H1 (cell line): ENCODE measurements at regions not wholly inside any gene's neighbourhood (a gene's known extent, or its start where the extent isn't known, plus 50 kb on each side); places are given as distances from the start of the nearest gene placed in this dataset.

ENCODE experiments used
- CTCF ChIA-PET: fragments of 300-600 bp; sonication (Branson Sonifier 250); formaldehyde crosslinking; loops from one replicate; lab custom pipeline; 2021; ENCODE audit not compliant: partially characterized antibody; lab: Charles Lee
- POLR2A ChIA-PET: fragments of 300-600 bp; sonication (Branson Sonifier 250); formaldehyde crosslinking; loops from one replicate; lab custom pipeline; 2021; ENCODE audit warnings: inconsistent platforms; ENCODE audit not compliant: partially characterized antibody; lab: Charles Lee
- DNase-seq, 2 experiments: peaks; one replicate each; pipeline versions ENCODE4 v3.0.0 to v3.0.0-alpha.2; 2010 to 2022; ENCODE audit warnings: low spot score in 2 of 2, low read depth in 1 of 2, mixed read lengths in 1 of 2
- FAIRE-seq: peaks from 2 replicates; lab custom pipeline; 2011; peaks lifted over from hg19 to GRCh38; lab: Jason Lieb, UNC
- H2AFZ ChIP-seq: 2 replicates; pipeline ENCODE4 v1.8.1; 2012; ENCODE audit warnings: low read length, inconsistent platforms
- H2AK5ac ChIP-seq: 2 replicates; pipeline ENCODE4 v1.6.1; 2013; ENCODE audit warnings: low read depth, low read length
- H2BK120ac ChIP-seq: replicated peaks from 2 replicates; pipeline ENCODE3; 2013; ENCODE audit warnings: low read depth, low read length, inconsistent platforms
- H2BK12ac ChIP-seq: 2 replicates; pipeline ENCODE4 v1.6.1; 2013; ENCODE audit warnings: low read depth, low read length
- H2BK15ac ChIP-seq: 2 replicates; pipeline ENCODE4 v1.6.1; 2013; ENCODE audit warnings: low read length
- H2BK20ac ChIP-seq: 2 replicates; pipeline ENCODE4 v1.6.1; 2013; ENCODE audit warnings: low read length
- H2BK5ac ChIP-seq: 2 replicates; pipeline ENCODE4 v1.6.1; 2013; ENCODE audit warnings: low read depth, low read length
- H3K14ac ChIP-seq: 2 replicates; pipeline ENCODE4 v1.6.1; 2013; ENCODE audit warnings: inconsistent platforms; ENCODE audit not compliant: insufficient read length
- H3K18ac ChIP-seq: 2 replicates; pipeline ENCODE4 v1.6.1; 2013; ENCODE audit warnings: low read length; ENCODE audit errors: extremely low read depth
- H3K23ac ChIP-seq: 2 replicates; pipeline ENCODE4 v1.6.1; 2013; ENCODE audit warnings: inconsistent platforms; ENCODE audit not compliant: insufficient read length
- H3K23me2 ChIP-seq: 2 replicates; pipeline ENCODE4 v1.6.1; 2013; ENCODE audit warnings: low read depth, low read length
- H3K27ac ChIP-seq: 2 replicates; pipeline ENCODE4 v1.6.1; 2011; ENCODE audit warnings: low read depth, low read length, inconsistent platforms
- H3K27me3 ChIP-seq, 4 experiments: replicated peaks in 1 of 4; 1 replicate in 1 of 4; 2 replicates in 3 of 4; pipeline versions ENCODE4 v1.6.1 to v1.8.1; 2011 to 2013; ENCODE audit warnings: low read length in 3 of 4, mild to moderate bottlenecking in 3 of 4, inconsistent platforms in 2 of 4, mixed read lengths in 2 of 4, moderate library complexity in 1 of 4; ENCODE audit not compliant: control insufficient read depth in 3 of 4, insufficient read depth in 3 of 4; ENCODE audit errors: extremely low read depth in 1 of 4
- H3K36me3 ChIP-seq, 4 experiments: 2 replicates each; pipeline versions ENCODE4 v1.6.1 to v1.8.1; 2011 to 2013; ENCODE audit warnings: mild to moderate bottlenecking in 4 of 4, low read length in 3 of 4, moderate library complexity in 2 of 4, control low read depth in 1 of 4, inconsistent platforms in 1 of 4; ENCODE audit not compliant: insufficient read depth in 4 of 4, control insufficient read depth in 2 of 4
- H3K4ac ChIP-seq: replicated peaks from 2 replicates; pipeline ENCODE3; 2013; ENCODE audit warnings: low read length, low read depth, mixed read lengths, inconsistent platforms; ENCODE audit not compliant: insufficient read length
- H3K4me1 ChIP-seq, 4 experiments: replicated peaks in 1 of 4; 1 replicate in 1 of 4; 2 replicates in 3 of 4; pipeline versions ENCODE4 v1.6.1 to v1.8.1; 2011 to 2013; ENCODE audit warnings: low read length in 3 of 4, inconsistent platforms in 2 of 4, mixed read lengths in 1 of 4; ENCODE audit not compliant: insufficient read depth in 4 of 4, control insufficient read depth in 3 of 4
- H3K4me2 ChIP-seq, 2 experiments: 2 replicates each; pipeline versions ENCODE4 v1.6.1 to v1.8.1; 2011 to 2013; ENCODE audit warnings: low read depth in 2 of 2, low read length in 2 of 2, control low read depth in 1 of 2, inconsistent platforms in 1 of 2, mild to moderate bottlenecking in 1 of 2; ENCODE audit not compliant: insufficient read depth in 1 of 2
- H3K4me3 ChIP-seq, 4 experiments: fragments of 200-600, 300-600 bp in 1 of 4; sonication (generic), shearing (Covaris generic), sonication (Bioruptor Twin) in 1 of 4; 2 replicates each; pipeline versions ENCODE4 v1.5.1 to v1.8.1; 2011 to 2016; ENCODE audit warnings: low read length in 4 of 4, low read depth in 3 of 4, control low read depth in 2 of 4, inconsistent platforms in 2 of 4, mild to moderate bottlenecking in 2 of 4, mixed read lengths in 1 of 4, moderate library complexity in 1 of 4; ENCODE audit not compliant: insufficient read depth in 2 of 4; ENCODE audit errors: extremely low read depth in 1 of 4
- H3K56ac ChIP-seq: replicated peaks from 2 replicates; pipeline ENCODE3; 2013; ENCODE audit warnings: low read depth, mild to moderate bottlenecking, mixed read lengths, low read length, inconsistent platforms; ENCODE audit not compliant: insufficient read length
- H3K79me1 ChIP-seq: 2 replicates; pipeline ENCODE4 v1.6.1; 2013; ENCODE audit warnings: low read depth, low read length, control low read depth
- H3K79me2 ChIP-seq, 2 experiments: 2 replicates each; pipeline versions ENCODE4 v1.6.1 to v1.8.1; 2012 to 2013; ENCODE audit warnings: low read length in 2 of 2, mild to moderate bottlenecking in 2 of 2, inconsistent platforms in 1 of 2; ENCODE audit not compliant: insufficient read depth in 2 of 2, control insufficient read depth in 1 of 2
- H3K9ac ChIP-seq, 4 experiments: replicated peaks in 1 of 4; 1 replicate in 1 of 4; 2 replicates in 3 of 4; pipeline versions ENCODE4 v1.6.1 to v1.8.1; 2011 to 2013; ENCODE audit warnings: low read depth in 3 of 4, low read length in 3 of 4, control low read depth in 2 of 4, mild to moderate bottlenecking in 2 of 4, moderate library complexity in 2 of 4, inconsistent platforms in 1 of 4; ENCODE audit errors: extremely low read depth in 1 of 4
- H3K9me3 ChIP-seq, 2 experiments: 2 replicates each; pipeline versions ENCODE4 v1.6.1 to v1.8.1; 2012 to 2013; ENCODE audit warnings: mild to moderate bottlenecking in 2 of 2, moderate library complexity in 2 of 2, control low read depth in 1 of 2, inconsistent platforms in 1 of 2, low read depth in 1 of 2, low read length in 1 of 2, mixed read lengths in 1 of 2; ENCODE audit not compliant: insufficient read depth in 2 of 2
- H4K20me1 ChIP-seq, 2 experiments: replicated peaks in 1 of 2; 2 replicates each; pipeline versions ENCODE3 to v1.8.1; 2011 to 2013; ENCODE audit warnings: inconsistent platforms in 2 of 2, low read length in 2 of 2, mild to moderate bottlenecking in 1 of 2; ENCODE audit not compliant: insufficient read depth in 2 of 2, control insufficient read depth in 1 of 2
- H4K5ac ChIP-seq: 2 replicates; pipeline ENCODE4 v1.6.1; 2013; ENCODE audit warnings: low read length, low read depth, mixed read lengths, inconsistent platforms; ENCODE audit not compliant: insufficient read length
- H4K8ac ChIP-seq: 2 replicates; pipeline ENCODE4 v1.8.0; 2013; ENCODE audit warnings: mild to moderate bottlenecking, moderate library complexity, low read length, inconsistent platforms; ENCODE audit not compliant: insufficient read depth; ENCODE audit errors: extremely low read depth
- H4K91ac ChIP-seq: replicated peaks from 2 replicates; pipeline ENCODE3; 2013; ENCODE audit warnings: low read length, mixed read lengths, inconsistent platforms; ENCODE audit not compliant: insufficient read length
- CHD1 ChIP-seq: IDR thresholded peaks from 2 replicates; pipeline ENCODE4 v1.6.1; 2012; ENCODE audit warnings: low read depth, low read length, improper control_type of control experiment
- CREB1 ChIP-seq: IDR thresholded peaks from 2 replicates; pipeline ENCODE4 v1.6.1; 2012; ENCODE audit warnings: inconsistent platforms
- EZH2 ChIP-seq: fragments of 200-600 bp; sonication (generic); IDR thresholded peaks from 2 replicates; pipeline ENCODE4 v1.7.1; 2012; ENCODE audit warnings: low read depth, mild to moderate bottlenecking, moderate library complexity, low read length, inconsistent platforms; ENCODE audit not compliant: severe bottlenecking
- GTF2F1 ChIP-seq: IDR thresholded peaks from 2 replicates; pipeline ENCODE4 v1.6.1; 2012; ENCODE audit warnings: low read depth, low read length, improper control_type of control experiment, borderline replicate concordance
- JUN ChIP-seq: IDR thresholded peaks from 2 replicates; pipeline ENCODE4 v1.6.1; 2011; ENCODE audit warnings: low read depth, mild to moderate bottlenecking, improper control_type of control experiment, low read length
- SIX5 ChIP-seq: IDR thresholded peaks from 2 replicates; pipeline ENCODE4 v1.6.1; 2011; ENCODE audit warnings: mild to moderate bottlenecking, low read depth, low read length
- WGBS, 2 experiments: shearing (Covaris generic) in 1 of 2; methylation state at CpG; one replicate each; pipeline versions ENCODE4 v1.1.6 to v1.1.7; 2013 to 2015; ENCODE audit warnings: low lambda C conversion rate in 2 of 2, mixed read lengths in 2 of 2, inconsistent platforms in 1 of 2, low coverage in 1 of 2, missing lambda C conversion rate in 1 of 2; ENCODE audit not compliant: insufficient replicate concordance in 2 of 2, insufficient coverage in 1 of 2, insufficient read length in 1 of 2; ENCODE audit errors: extremely low coverage in 1 of 2, missing lambda C conversion rate in 1 of 2; 5-methylcytosine and 5-hydroxymethylcytosine counted together

DNA sequence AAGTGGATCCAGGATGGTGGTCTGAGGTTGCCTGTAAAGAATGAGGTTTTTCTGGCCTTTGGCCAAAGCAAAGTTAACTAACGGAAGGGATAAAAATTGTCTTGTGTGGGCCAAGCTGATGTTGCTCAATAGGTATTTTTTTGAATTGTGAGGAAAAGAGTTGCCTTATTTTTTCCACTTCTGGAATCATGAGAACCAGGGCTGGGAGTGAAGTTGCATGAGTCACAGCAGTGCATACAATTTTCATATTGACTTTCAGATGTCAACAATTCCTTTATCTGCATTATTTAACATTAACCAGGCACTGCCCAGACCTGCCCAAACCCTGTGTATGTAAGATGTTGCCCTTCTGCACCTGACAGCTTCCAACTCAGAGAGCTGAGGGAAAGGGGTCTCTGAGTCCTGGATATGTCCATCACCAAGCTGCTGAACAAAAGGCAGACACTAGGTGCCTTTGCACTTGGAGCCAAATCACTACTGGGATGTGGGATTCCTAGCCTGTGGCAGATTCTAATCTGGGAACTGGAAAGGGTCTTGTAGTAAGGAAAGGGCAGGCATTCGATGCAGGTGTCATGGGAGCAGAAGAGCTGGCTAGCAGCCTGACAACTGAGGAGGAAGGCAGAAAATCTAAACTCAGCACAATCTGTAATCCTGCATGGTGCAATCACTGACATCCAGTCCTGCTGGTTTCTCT is 52.3 kb upstream of the SLC35B4 start:
- 93% methylated on average over 2 of the region's 2 CpGs; no CpG with 5 or more reads in 1 of the 2 experiments for WGBS, 2 experiments
- Histone ChIP-seq H4K20me1 (no peaks in the 10 kb centered on the region), H4K8ac (no peak overlapping the region), H4K5ac (no peak overlapping the region), H3K4ac (no peak overlapping the region), H3K36me3 (no peaks in the 10 kb centered on the region), H2AK5ac (no peak overlapping the region), H3K4me2 (no peak overlapping the region), H3K4me1 (no peaks in the 10 kb centered on the region), H3K23me2 (no peaks in the 10 kb centered on the region), H3K14ac (no peak overlapping the region), H4K91ac (no peak overlapping the region), H2BK15ac (no peak overlapping the region), H3K9ac (no peak overlapping the region), H2BK120ac (no peak overlapping the region), H2BK20ac (no peak overlapping the region), H3K4me3 (no peak overlapping the region), H3K27ac (no peak overlapping the region), H2BK12ac (no peak overlapping the region), H2BK5ac (no peak overlapping the region), H3K79me1 (no peaks in the 10 kb centered on the region), H3K79me2 (no peaks in the 10 kb centered on the region), H3K18ac (no peak overlapping the region), H3K9me3 (no peaks in the 10 kb centered on the region), H2AFZ (no peak overlapping the region), H3K23ac (no peak overlapping the region), H3K27me3 (no peaks in the 10 kb centered on the region), H3K56ac (no peak overlapping the region)
- no peak for DNase-seq
- TF ChIP-seq CREB1, result no peak
- TF ChIP-seq GTF2F1, result no peak
- TF ChIP-seq CHD1, result no peak
- TF ChIP-seq EZH2, result no peak
- TF ChIP-seq JUN, result no peak
- TF ChIP-seq SIX5, result no peak
- ChIA-PET POLR2A (no interaction called here), CTCF (interaction anchor here (1.3 to 4.3 kb wide), 3 partner anchors 9 to 52 kb away, joined by 3 to 33 read pairs (median 5); no protein-coding TSS in a partner anchor)
- no peak for FAIRE-seq
